ENCODE measurements at regions not wholly inside any gene's neighbourhood (a gene's known extent, or its start where the extent isn't known, plus 50 kb on each side); places are given as distances from the start of the nearest gene placed in this dataset.

GRCh38 chr11:104609311-104610085 is 288.8 kb downstream of the CASP12 start:
- DNase-seq (ENCODE audit: low read depth in 4 of 4, low spot score in 1 of 4): peak in 3 of 4 experiments; percentile 1 to 5 (median 4)

GRCh38 chr11:104602643-104603042 is 295.6 kb downstream of the CASP12 start:
- no peak for DNase-seq (ENCODE audit: low read depth in 4 of 4, low spot score in 1 of 4)

DNA sequence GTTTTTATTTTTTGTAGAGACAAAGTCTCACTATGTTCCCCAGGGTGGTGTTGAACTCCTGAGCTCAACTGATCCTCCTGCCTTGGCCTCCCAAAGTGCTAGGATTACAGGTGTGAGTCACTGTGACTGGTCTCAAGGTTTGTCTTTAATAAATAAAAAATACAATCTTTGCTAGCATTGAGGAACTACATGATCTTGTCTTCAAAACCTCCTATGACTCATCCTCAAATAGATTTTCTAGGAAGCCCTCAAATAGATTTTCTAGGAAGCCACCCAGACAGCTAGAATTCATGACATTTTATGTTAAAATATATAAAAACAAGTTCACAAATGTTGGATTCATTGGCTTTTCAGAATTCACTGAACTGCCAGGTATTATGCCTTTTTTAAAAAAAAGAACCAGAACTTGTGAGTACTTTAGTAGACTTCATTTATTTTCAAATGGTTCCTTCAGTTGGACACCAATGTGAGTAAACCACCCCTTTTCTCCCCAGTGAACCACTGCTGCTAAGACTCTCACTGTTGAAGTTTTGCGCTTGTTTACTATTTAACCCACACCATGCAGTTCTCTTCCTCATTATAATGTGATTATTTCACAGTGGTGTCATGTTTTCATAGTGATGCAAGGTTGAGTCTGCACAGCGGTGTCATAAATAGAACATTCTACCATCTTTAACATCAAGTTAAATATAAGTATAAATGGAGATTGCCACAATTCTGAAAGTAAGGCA is 303.9 kb downstream of the CASP12 start:
- no peak for DNase-seq (ENCODE audit: low read depth in 4 of 4, low spot score in 1 of 4)

DNA sequence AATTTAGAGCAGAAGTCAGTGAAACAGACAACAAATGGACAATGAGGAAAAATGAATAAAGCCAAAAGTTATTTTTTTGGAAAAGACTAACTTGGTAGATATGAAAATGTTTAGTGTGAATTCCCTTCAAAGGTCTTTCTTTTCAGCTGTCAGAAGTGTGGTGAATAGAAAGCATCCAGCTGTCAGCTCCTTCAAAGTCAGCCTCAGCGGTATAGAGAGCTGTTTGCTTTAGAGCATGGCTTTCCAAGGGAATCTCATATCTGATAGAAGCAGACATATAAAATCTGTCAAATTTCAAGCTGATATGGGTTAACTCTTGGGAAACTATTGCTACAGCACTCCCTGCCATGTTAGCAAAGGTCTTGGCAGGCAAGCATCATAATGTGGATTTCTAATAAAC is 309.3 kb downstream of the CASP12 start:
- no peak for DNase-seq (ENCODE audit: low read depth in 4 of 4, low spot score in 1 of 4)

DNA sequence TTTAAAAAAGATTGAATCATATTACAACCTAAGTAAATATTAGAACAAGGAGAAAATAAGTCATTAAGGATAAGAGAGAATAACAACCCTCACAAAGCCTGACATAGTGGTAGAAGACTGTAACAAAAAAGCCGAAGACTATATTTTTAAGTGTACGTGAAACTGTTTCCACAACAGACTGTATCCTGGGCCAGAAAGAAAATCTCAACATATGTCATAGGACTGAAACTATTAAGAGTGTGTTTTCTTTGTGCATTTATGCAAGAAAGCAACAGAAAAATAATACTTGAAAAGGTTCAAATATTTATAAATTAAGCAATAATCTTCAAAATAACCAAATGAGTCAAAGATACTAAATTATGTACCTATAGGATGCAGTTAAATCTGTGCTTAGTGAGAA is 309.8 kb downstream of the CASP12 start:
- DNase-seq (ENCODE audit: low read depth in 4 of 4, low spot score in 1 of 4): no peak

DNA sequence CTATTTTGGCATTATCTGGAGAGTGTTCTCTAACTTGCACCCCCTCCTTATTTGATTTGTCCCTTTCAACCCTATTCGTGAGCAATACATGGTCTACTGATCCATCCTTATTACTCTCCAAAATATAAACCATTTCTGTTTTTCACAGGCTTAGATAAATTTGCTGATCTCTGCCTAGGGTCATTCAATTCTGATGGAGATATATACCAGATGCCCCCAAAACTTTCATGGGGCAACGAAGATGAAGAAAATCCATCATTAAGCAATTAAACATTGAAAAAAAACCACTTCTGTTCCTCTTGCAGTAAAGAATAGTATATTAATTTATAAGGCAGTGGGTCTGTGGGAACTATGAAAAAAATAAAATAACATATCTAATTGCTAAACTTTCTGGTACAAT is 313.4 kb downstream of the CASP12 start:
- DNase-seq (ENCODE audit: low read depth in 4 of 4, low spot score in 1 of 4): no peak

GRCh38 chr11:104583857-104584256 is 314.4 kb downstream of the CASP12 start:
- DNase-seq (ENCODE audit: low read depth in 4 of 4, low spot score in 1 of 4): no peak

DNA sequence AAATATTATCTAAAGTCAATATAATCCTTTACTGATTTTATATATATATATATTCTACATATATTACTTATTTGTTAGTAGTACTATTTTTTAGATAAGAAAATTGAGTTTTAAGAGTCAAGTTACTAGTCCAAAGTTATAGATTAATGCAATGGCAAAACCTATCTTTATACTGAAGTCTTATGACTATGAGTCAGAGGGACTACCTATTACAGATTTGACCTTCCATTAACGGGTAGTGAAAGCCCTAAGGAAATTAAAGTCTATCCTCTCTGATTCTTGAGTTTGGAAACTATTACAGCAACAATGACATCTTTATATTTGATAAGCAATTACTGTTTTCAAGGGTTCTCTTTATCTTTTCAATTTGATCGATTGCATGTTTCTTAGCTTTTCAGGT is 315.8 kb downstream of the CASP12 start:
- DNase-seq (ENCODE audit: low read depth in 4 of 4, low spot score in 1 of 4): no peak

DNA sequence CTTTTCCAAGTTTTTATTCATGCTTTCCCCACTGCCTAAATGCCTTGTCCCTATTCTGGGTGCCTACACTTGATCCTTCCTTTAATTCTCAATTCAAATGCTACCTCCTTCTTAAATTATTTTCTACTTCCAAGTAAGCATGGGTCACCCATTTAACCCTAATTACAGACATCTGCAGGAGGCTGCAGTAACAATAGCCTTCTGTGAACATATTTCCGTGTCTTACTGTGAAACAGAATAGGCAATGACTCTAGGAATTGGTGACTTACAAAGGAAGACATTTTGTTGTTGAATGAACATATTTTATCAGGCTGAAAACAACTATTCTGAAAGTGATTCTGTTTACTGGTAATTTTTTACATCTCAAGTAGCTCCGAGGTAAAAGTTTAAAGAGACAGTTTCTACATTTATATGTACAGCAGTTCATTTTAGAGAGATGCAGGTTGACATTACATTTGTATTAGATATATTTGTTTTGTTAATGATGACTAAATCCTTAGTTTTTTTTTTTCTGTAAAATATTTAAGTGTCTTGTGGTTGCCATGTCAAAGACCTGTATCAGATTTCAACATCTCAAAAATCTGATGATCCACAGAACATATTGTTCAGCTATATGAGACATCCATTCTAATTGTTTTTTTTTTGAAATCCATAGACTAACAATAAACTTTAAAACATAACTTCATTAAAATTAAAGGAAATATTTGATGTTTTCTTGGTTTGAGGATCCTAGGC is 316.8 kb downstream of the CASP12 start:
- no peak for DNase-seq (ENCODE audit: low read depth in 4 of 4, low spot score in 1 of 4)

GRCh38 chr11:104573441-104573990 is 324.7 kb downstream of the CASP12 start:
- no peak for DNase-seq (ENCODE audit: low read depth in 4 of 4, low spot score in 1 of 4)

GRCh38 chr11:104572279-104572678 is 326.0 kb downstream of the CASP12 start:
- no peak for DNase-seq (ENCODE audit: low read depth in 4 of 4, low spot score in 1 of 4)

DNA sequence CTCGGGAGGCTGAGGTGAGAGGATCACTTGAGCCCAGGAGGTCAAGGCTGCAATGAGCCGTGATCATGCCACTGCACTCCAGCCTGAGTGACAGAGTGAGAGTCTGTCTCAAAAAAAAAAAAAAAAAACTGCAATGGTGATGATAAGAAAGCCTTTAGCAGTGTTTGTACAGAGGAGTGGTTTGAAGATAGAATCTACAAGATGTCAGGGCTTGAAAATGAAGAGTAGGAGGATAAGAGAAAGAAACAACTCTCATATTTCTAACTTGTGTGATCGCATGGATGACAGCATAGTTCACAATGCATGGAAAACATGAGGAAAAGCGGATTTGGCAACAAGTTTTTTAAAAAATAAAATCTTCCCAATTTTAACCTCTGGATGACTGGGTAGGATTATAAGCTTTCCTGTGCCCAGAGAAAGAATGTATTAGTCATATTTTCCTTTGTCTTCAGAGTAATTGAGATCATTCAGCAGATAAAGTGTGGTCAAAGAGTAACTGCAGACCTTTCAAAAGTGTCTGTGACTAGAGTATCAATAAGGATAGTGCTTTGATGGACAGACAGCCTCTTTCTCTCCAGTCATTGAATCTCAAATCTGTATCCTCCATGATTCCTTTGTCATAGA is 328.1 kb downstream of the CASP12 start:
- no peak for DNase-seq (ENCODE audit: low read depth in 4 of 4, low spot score in 1 of 4)

DNA sequence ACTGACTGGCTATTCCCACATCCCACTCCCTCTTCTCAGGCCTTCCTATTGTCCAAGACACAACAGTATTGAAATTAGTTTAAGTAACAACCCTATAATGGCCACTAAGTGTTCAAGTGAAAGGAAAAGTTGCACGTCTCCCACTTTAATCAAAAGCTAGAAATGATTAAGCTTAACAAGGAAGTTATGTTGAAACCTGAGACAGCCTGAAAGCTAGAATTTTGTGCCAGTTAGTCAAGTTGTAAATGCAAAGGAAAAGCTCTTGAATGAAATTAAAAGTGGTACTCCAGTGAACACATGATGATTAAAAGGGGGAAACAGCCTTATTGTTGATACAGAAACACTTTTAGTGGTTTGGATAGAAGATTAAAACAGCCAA is 332.7 kb downstream of the CASP12 start:
- no peak for DNase-seq (ENCODE audit: low read depth in 4 of 4, low spot score in 1 of 4)

DNA sequence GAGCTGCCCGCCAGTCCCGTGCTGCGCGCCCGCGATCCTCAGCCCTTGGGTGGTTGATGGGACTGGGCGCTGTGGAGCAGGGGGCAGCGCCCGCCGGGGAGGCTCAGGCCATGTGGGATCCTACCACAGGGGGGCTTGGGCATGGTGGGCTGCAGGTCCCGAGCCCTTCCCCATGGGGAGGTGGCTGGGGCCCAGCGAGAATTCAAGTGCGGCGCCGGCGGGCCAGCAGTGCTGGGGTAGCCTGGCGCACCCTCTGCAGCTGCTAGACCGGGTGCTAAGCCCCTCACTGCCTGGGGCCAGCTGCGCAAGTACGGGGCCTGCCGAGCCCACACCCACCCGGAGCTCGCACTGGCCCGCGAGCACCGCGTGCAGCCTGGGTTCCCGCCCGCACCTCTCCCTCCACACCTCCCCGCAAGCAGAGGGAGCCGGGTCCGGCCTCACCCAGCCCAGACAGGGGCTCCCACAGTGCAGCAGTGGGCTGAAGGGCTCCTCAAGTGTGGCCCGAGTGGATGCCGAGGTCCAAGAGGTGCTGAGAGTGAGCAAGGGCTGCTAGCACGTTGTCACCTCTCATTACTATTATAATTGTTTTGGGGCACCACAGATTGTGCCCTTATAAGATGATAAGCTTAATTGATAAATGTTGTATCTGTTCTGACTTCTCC is 333.2 kb downstream of the CASP12 start:
- no peak for DNase-seq (ENCODE audit: low read depth in 4 of 4, low spot score in 1 of 4)

GRCh38 chr11:104556606-104557301 is 341.5 kb downstream of the CASP12 start:
- DNase-seq (ENCODE audit: low read depth in 4 of 4, low spot score in 1 of 4): no peak

DNA sequence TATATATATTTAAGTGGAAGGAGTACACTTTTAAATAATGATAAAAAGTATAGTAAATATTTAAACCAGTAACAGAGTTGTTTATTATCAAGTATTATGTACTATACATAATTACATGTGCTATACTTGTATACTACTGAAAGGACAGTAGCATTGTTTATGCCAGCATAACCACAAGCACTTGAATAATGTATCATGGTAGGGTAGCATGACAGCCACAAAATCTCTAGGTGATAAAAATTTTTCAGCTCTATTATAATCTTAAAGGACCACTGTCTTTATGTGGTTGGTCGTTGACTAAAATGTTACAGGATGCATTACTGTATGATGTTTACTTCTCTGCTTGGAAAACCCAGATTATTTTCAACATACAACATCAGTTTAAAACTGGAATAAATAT is 349.2 kb downstream of the CASP12 start:
- no peak for DNase-seq (ENCODE audit: low read depth in 4 of 4, low spot score in 1 of 4)

DNA sequence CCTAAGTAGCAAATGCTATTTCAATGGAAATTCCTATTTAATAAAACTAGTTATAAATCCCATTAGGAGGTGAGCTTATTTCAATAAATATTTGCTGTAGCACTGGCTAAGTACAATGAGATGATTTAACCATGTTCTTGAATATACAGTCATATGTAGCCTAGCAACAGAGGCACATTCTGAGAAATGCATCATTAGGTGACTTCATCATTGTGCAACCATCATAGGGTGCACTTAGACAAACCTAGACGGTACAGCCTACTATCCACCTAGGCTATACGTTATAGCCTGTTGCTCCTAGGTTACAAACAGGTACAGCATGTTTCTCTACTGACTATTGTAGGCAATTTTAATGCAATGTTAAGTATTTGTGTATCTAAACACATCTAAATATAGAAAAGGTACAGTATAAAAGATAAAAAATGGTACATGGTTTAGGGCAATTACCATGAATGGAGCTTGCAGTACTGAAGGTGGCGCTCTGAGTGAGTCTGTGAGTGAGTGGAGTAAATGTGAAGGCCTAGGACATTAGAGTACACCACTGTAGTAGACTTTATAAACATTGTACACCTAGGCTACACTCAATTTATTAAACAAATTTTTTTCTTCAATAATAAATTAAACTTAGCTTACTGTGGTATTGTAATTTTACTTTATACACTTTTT is 350.1 kb downstream of the CASP12 start:
- DNase-seq (ENCODE audit: low read depth in 4 of 4, low spot score in 1 of 4): no peak

- no peak for DNase-seq (ENCODE audit: low read depth in 4 of 4, low spot score in 1 of 4)
Measured at GRCh38 chr11:104546501-104546900, 351.8 kb downstream of the CASP12 start.

- DNase-seq (ENCODE audit: low read depth in 4 of 4, low spot score in 1 of 4): no peak
Measured at GRCh38 chr11:104541701-104542100, 356.6 kb downstream of the CASP12 start.

DNA sequence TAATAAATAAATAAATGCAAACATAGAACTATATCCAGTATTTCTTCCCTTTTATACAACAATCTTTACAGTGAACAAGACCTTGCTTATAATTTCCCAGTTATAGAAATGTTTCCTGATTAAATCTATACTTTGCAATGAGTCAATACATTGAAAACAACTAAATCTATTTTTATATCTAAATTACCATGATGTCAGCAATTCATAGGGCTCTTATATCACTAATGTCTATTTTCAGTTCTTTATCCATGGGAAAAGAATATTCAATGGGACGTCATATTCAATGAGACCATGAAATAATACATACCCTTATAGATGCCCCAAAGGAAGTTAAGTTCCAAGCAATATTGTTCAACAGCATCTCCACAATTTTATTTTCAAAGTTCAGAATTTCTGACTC is 359.9 kb downstream of the CASP12 start:
- DNase-seq (ENCODE audit: low read depth in 4 of 4, low spot score in 1 of 4): no peak

Data from stimulated activated CD4-positive, alpha-beta T cell treated with anti-CD3 and anti-CD28 coated beads, Interleukin-1b, Interleukin-23, amount 100 ng/mL, for 24 hours (primary cell).